NCI-H2227 treated with DMSO at 0.1 percent for 48 hours (cell line): ENCODE measurements at regions not wholly inside any gene's neighbourhood (a gene's known extent, or its start where the extent isn't known, plus 50 kb on each side); places are given as distances from the start of the nearest gene placed in this dataset.
A peak's percentile ranks its signal among the peaks of the same experiment; 100 is the strongest.
"Not testable (repeated sequence)": the region's sequence is repeated elsewhere in the genome, so short reads cannot be mapped to it uniquely, and the experiment has no call there.

Experiments
- DNase-seq: peaks from one replicate; lab custom pipeline; 2025; lab: John Stamatoyannopoulos, UW

DNA sequence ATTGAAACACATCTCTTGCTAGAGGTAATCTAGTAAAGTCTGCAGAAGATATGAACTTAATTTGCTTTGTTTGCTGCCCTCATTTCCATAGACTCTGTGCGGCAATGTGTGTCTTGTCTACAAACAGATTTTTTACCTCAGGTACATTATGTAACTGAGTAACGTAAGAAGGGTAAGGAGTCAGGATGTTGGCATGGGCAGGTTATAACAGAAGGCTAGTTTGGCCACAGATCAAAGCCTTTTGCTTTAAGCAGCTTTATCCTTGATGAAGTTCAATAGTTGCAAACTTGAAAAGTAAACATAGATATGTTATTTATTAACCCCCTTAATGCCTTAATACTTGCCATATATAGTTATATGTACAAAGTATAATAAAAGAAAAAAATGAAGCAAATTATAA lies 391.6 kb upstream of the FKBP1C start:
- DNase-seq = no peak

DNA sequence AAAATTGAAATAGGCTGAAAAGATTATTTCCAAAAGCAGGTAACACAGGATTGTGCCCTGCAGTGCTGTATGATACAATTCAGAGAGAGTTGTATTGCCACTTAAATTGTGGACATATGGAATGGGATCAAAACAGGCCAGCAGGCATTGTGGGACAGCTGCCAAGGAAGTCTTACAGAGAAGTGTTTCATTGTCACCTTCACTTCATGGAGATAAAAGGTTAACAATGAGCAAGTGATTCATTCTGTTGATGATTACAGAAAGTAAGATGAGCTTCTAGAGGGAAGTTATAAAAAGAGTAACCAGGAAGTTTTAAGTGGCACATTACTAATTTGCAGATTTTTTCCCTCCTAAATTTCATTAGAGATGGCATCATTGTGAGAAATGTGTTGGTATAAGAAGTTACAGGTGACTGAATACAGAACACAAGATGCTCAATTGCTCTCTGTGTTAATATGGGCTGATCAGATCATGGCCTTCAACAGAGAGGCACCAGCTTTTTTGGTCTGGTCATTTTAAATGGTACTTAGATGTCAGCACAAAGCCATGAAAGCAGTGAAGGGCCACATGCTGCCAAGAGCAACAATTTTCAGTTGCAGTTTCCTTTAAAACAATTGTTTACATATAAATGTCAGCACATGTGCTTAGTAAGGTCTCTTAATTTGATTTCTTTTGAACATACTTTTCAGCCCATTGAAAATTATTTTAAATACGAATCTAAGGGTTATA lies 402.5 kb upstream of the FKBP1C start:
- no peak for DNase-seq

DNA sequence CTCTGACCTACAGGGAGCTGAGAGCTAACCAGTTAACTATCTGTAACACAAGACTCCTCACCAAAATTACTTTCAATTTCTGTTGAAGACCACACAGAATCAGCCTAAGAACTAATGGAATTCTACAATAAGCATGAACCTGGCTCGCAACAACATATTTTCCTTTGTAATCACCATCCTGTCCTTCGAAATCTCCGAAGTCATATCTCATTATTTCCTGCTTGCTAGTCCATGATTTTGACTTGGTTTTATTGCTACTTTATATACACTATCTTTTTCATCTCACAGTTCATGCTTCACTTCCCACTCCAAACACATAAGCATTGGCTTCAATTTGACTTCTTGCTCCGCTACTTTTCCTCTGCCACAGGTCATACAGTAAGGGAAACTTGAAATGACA lies 405.8 kb upstream of the FKBP1C start:
- no peak for DNase-seq

DNA sequence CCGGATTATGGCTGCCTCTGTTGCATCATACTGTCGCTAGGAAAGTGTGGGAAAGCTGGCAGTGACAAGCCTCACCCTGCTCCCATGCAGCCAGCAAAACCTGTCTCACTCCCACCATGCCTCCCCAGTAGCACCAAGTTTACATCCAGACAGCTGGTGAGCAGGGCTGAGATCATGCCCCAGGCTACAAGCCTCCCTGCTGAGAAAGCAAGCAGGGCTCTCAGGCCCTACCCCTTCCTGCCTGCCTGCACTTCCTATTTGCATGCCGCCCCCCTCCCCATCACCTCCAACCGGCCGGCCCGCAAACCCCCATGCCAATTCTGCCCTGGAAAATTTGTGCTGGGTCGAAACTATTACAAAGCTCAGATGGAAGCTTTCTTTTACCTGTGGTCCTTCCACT lies 408.2 kb upstream of the FKBP1C start:
- no peak for DNase-seq

DNA sequence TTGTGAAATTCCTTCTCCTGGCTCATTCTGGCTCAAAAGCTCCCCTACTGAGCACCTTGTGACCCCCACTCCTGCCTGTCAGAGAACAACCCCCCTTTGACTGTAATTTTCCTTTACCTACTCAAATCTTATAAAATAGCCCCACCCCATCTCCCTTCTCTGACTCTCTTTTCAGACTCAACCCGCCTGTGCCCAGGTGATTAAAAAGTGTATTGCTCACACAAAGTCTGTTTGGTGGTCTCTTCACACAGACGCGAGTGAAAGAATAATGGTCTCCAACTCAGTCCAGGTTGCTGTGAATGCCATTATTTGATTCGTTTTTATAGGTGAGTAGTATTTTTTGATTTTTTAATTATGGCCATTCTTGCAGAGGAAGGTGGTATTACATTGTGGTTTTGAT lies 414.1 kb upstream of the FKBP1C start:
- no peak for DNase-seq

DNA sequence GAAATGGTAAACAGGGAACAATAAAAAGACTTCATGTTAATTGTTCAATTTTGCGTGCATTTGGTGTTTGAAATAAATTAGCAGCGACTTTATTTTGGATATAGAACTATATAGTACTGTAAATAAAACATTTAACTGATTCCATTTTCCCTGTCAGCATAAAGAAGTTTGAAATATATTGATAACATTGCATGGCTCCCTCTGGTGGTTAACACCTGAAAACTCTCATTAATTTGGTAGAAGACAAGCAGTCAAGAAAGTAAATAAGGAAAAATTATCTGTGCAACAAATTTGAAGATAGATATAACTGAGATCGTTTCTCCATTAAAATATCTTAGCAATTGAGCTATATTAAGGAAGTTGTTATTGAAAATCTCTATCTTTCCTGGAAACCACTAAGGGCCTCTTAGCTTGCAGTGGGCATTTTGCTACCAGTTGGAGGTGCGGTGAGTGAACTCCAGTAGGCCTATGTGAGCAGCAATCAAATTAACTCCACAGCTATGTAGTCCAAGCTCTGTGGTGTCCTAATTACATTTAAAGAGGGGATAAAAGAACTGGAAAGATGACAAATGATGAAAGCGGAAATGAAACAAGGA lies 435.7 kb upstream of the FKBP1C start:
- DNase-seq = no peak

DNA sequence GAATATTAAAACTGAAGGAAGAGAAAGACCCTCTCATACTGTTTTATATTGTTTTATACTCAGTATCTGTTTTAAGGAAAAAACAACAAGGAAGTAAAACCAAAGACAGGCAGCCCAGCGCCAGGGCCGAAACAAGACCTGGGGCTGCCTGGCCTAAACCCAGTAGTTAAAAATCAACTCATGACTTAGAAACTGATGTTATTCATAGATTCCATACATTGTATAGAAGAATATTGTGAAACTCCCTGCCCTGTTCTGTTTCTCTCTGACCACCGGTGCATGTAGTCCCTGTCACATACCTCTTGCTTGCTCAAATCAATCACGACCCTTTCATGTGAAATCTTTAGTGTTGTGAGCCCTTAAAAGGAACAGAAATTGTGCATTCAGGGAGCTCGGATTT lies 445.1 kb upstream of the FKBP1C start:
- not testable (repeated sequence) for DNase-seq

DNA sequence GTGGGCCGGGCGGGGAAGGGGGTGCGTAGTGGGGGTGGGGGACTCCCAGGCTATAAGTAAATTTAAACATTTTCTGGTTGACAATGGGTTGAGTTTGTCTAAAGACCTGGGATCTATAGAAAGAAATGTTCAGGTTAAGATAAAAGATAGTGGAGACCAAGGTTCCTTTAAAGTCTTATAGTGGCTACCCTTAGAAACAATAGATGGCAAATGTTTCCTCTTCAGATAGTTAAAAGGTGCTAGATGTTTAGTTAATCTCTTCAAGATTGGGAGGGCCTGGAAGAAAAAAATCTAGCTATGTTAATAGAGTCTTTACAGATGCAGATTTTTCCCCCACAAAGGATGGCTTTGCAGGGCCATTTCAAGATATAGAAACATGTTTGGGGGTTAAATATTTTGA lies 446.4 kb upstream of the FKBP1C start:
- DNase-seq = no peak

DNA sequence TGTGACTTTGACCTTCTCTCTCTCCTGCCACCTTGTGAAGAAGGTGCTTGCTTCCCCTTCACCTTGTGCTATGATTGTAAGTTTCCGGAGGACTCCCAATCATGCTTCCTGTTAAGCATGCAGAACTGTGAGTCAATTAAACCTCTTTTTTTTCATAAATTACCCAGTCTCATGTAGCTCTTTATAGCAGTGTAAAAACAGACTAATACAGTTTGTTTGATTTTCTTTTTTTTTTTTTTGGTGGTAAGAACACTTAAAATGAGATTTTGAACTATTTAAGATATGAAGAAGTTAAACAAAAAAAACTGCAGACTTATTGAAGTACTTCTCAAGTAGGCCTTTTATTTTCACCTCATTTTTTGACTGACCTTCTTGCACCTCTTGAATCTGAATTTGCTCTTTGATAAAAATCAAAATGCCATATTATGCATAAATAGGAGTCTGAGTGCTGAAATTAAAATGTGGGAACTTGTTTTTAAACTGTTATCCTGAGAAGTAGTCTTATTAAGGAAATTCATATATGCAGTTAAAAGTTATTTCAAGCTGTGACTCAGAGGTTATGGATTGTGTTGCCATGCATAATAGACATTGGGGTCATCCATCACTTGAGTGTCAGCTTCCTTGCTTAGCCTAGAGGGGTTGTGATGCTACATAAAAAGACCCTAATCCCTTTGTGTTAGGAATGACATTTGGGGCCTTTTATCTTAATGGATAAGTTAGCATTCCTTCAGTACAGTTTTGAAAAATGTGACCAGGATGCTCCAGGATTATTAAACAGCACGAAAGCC lies 447.9 kb upstream of the FKBP1C start:
- no peak for DNase-seq

DNA sequence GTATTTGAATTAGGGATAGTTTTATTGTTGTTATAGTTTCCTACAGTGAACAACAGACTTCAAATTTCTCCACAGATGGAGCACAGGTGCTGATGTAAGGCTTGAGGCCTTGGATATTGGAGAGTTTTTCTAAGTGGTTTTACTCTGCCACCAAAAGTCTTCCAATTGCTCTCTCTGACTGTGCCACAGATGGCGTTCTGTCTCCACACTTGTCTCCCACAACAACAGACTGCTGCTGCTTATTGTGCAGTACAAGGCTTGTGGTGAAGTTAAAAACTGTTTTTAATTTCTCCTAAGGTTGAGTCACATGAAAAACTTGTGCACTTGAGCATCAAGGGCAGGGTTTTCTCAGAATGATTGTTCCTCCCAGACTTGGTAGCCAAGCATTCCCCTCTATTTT lies 460.9 kb upstream of the KHDRBS2 start:
- DNase-seq = no peak

DNA sequence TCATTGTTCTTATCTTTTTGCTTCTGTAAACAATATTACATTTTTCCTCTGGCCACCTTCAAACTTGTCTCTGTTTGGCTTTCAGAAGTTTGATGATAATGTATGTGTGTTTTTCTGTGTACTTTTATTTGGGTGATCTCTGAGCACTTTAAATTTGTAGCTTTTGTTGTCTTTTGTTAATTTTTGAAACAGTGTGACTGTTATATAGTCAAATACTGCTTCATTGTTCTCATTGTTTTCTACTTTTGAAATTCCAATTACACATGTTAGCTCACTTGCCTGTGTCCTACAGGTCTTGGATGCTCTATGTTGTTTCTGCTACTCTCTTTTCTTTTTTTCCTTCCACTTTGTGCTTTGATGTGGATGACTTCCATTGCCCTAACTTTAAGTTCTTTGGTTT lies 460.1 kb upstream of the KHDRBS2 start:
- no peak for DNase-seq

DNA sequence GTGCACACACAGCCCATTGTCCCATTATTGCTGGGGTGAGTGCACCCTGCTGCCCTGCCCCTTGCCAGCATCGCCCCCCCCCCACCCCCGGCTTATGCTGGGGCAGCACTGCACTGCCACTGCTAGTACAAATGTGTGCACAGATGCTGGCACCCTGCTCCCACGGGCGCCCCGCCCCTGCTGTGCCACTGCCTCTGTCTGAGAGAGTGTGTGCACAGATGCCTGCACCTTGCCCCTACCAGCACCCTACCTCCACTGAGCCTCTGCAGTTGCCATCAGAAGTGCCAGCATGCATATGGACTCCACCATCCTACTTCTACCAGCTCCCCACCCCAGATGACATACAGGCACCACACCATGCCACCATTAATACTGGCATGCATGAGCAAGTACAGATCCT lies 454.6 kb upstream of the KHDRBS2 start:
- no peak for DNase-seq

DNA sequence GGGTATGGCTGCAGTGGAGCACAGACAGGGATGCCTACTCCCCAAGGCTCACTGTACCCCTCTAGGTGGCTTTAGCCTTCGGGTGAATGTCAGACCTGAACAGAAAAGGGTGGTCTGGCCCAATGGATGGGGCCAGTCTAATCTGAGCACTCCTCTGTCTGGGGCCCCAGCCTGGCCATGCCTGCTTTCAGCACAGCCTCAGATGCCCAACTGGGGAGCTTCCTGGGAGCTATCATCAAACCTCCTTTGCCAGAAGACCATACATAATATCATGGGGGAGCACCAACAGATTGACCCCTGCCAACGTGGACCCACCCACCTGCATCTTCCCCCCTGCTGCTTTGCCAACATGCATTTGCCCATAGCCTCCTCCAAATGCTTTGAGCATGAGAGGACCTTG lies 454.1 kb upstream of the KHDRBS2 start:
- DNase-seq = no peak

DNA sequence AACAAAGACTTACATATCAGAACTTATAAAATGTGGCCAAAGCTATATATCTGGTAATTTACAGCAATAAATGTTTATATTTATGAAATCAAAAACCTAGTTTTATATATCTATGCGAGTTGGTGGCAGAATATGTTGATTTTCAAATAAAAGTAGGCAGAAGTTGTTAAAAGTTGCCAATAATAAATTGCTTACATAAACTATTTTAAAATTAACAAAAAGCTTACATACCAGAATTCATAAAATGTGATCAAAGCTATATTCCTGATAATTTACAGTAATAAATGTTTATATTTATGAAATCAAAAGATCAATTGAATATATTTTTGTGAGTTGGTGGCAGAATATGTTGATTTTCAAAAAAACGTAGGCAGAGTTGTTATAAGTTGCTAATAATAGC lies 451.8 kb upstream of the KHDRBS2 start:
- no peak for DNase-seq

DNA sequence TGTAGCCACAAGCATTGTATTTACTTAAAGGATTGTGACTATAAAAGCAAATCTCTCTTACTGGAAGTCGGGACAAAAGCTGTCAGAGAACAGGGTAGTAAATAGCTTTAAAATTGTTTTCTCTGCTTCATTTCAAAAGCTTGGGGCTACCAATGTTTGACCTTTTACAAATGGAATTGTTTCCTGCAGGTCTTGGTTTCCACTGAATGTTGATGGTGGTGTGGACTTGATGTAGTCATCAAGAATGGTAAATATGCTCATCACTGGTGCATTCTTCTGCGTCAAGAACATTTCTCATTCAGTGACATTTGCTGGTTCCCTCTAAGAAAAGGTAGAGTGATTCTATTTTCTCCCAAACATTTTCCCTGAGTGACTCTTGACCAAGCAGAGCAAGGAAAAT lies 435.4 kb upstream of the KHDRBS2 start:
- peak; percentile 13 for DNase-seq

DNA sequence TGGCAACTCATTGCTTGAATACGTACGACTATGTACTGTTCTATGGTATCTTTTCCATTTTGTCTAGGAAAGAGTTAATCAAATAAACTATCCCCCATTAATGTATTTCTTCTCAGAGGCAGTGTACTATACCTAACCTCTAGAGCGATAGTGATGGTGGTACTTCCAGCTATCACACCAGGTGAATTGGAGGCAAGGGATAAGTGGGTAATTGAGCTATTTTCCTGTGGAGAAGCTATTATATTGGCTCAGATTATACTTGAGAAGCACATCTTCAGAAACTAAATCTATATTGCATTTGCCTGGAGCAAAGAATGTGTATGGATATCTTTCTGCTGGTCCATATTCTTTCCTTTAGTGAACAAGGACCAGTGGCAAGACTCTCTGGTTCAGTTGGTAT lies 430.7 kb upstream of the KHDRBS2 start:
- peak; percentile 63 for DNase-seq

DNA sequence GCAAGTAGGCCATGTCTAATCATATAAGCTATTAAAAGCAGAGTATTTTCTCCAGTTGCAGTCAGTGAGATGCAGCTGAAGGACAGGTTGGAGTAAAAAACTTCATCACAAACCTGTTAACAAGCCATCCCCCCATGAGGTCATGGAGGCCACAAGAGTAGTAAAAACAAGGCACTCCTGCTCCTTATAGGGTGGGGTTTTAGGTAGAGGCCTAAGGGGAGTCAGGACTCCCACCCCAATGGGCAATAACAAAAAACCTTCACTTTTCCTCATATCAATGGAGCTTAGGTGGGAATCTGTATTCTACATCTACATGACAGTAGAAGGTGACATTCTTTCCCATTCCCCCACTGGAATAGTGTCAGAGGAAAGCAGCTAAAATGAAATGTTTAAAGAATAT lies 428.1 kb upstream of the KHDRBS2 start:
- no peak for DNase-seq

DNA sequence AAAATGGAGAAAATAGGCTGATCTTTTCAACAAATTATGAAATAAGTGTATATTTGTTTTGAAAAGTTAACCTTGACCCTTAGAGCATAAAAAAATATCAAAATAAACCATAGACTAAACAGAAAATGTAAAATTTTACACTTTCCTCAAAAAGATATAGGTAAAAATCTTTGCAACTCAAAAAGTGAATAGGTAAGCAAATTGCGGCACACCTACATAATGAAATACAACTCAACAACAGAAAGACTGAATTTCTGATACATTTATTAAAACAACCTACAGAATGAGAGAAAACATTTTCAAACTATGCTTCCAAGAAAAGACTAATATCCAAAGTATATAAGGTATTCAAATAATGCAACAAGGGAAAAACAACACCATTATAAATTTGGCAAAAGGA lies 425.7 kb upstream of the KHDRBS2 start:
- DNase-seq = no peak

DNA sequence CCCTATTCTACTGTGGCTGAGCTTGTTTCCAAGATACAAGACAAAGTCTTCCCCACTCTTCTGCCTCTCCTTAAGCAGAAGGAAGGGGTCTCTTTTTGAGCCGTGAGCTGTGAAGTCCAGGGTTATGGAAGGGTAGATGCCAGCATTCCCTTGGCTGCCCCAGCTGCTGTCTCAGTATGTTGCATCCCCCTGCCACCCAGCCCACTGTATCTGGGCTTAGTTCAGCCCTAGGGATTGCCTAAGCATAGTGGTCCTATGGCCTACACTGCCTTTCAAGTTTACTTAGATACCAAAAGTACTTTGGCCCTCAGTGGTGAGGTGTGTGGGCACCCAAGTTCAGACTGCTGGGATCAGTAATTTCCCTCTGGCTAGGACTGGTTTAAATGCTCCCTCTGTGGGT lies 421.9 kb upstream of the KHDRBS2 start:
- DNase-seq = no peak

DNA sequence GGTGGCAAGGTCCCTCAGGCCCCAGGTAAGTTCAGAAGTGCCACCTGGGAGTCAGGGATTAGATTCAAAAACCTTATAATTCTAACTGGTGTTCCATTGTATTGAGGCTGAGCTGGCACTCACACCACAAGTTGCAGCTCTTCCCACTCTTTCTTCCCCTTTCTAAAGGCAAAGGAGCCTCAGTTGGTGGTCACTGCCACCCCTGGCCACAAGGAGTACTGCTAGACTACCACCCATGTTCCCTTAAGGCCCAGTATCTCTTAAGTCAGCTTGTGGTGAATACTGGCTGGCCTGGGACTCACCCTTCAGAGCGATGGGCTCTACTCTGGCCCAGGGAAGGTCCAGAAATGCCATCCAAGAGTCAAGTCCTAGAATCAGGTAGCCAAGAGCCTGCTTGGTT lies 421.1 kb upstream of the KHDRBS2 start:
- no peak for DNase-seq

DNA sequence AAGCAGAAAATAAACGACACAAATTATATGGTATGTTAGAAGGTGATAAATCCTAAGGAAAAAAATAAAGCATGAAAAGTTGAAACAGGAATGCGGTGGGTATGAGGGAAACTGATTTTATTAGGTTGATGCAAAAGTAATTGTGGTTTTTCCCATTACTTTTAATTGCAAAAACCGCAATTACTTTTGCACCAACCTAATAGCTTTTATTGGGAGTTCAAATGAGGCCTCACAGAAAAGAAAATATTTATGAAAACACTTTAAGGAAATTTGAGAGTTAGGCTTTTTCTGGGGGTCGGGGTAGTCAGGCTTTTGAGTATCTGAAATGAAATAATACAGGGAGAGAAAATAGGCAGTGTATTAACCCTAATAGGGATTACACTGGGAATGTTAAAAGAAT lies 397.0 kb upstream of the KHDRBS2 start:
- DNase-seq = no peak

DNA sequence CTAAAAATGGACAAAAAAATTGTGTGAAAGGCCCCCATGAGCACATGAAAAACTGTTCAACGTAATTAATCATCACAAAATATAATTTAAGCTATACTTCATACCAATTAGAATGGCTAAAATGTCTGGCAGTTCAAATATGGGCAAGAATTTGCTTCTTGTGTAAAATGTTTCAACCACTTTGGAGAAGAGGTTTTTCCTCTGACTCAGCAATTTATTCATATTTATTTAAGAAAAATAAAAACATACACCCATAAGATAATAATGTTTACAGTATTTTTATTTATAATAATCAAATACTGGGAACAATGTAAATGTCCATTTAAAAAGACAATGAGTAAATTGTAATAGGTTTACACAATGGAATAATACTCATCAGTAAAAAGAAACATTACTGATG lies 395.1 kb upstream of the KHDRBS2 start:
- DNase-seq = no peak

DNA sequence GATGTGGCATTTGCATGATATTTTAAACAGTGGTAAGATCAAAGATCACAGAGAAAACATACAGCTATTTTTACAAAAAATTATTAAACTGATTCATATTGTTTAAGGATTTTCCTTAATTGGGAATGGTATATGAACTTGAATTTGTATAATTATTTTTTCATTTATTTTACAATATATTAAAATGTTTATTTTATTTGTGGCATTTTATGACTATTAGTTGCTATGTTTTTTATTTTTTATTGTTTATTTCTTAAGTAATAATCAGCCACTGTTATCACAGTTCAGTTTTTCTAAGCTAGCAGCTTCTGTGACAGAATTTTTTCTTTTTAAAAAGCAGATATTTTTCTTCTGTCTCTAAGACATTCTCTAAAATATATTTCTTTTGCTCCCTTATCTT lies 387.0 kb upstream of the KHDRBS2 start:
- no peak for DNase-seq
